PC-3 (cell line): ENCODE measurements at regions not wholly inside any gene's neighbourhood (a gene's known extent, or its start where the extent isn't known, plus 50 kb on each side); places are given as distances from the start of the nearest gene placed in this dataset.

Experiments used
- ATAC-seq: fragments of 200-7000 bp; cut with Tn5 transposase; 2 replicates; pipeline ENCODE4 v1.9.1; 2020; ENCODE audit warnings: mild to moderate bottlenecking, moderate library complexity
- BruUV-seq: library from RNA; stranded (reverse); fragments of 400-500 nt; replicated peaks from 2 replicates; lab custom pipeline; 2021; lab: Mats Ljungman, UMichigan
- CTCF ChIA-PET: fragments of 300-600 bp; sonication (Branson Sonifier 250); formaldehyde crosslinking; loops from one replicate; lab custom pipeline; 2022; ENCODE audit warnings: antibody characterized with exemption; lab: Charles Lee
- POLR2A ChIA-PET: fragments of 300-600 bp; sonication (Branson Sonifier 250); formaldehyde crosslinking; loops from one replicate; lab custom pipeline; 2022; ENCODE audit warnings: antibody characterized with exemption; ENCODE audit not compliant: unreplicated experiment; lab: Charles Lee
- DNase-seq: peaks from one replicate; pipeline ENCODE4 v3.0.0-alpha.2; 2015
- H2AFZ ChIP-seq: fragments of 300-600 bp; sonication (generic); 2 replicates; pipeline ENCODE4 v1.6.0; 2016; ENCODE audit warnings: antibody characterized with exemption, low read length
- H3F3A ChIP-seq: fragments of 300-600 bp; sonication (generic); one replicate; pipeline ENCODE4 v1.6.0; 2017; ENCODE audit warnings: antibody characterized with exemption, low read length, control low read depth, mild to moderate bottlenecking; ENCODE audit not compliant: unreplicated experiment
- H3K27ac ChIP-seq: fragments of 300-600 bp; sonication (generic); 2 replicates; pipeline ENCODE4 v1.5.1; 2016; ENCODE audit warnings: mild to moderate bottlenecking, low read length
- H3K27me3 ChIP-seq: fragments of 300-600 bp; sonication (generic); 2 replicates; pipeline ENCODE4 v1.6.1; 2016; ENCODE audit warnings: low read length, mixed read lengths
- H3K36me3 ChIP-seq: fragments of 300-600 bp; sonication (generic); 2 replicates; pipeline ENCODE4 v1.6.1; 2016; ENCODE audit warnings: low read depth, mixed run types, low read length, mixed read lengths
- H3K4me1 ChIP-seq: fragments of 300-600 bp; sonication (generic); 2 replicates; pipeline ENCODE4 v1.5.1; 2016; ENCODE audit warnings: low read length; ENCODE audit not compliant: insufficient read depth
- H3K4me2 ChIP-seq: fragments of 300-600 bp; sonication (generic); 2 replicates; pipeline ENCODE4 v1.6.0; 2016; ENCODE audit warnings: low read length
- H3K4me3 ChIP-seq: fragments of 300-600 bp; sonication (generic); 2 replicates; pipeline ENCODE4 v1.5.1; 2016; ENCODE audit warnings: mild to moderate bottlenecking, low read length, mixed read lengths
- H3K79me2 ChIP-seq: fragments of 300-600 bp; sonication (generic); 2 replicates; pipeline ENCODE4 v1.6.1; 2017; ENCODE audit warnings: low read length, mixed read lengths
- H3K9ac ChIP-seq: fragments of 300-600 bp; sonication (generic); 2 replicates; pipeline ENCODE4 v1.6.0; 2016; ENCODE audit warnings: mild to moderate bottlenecking, low read length
- H3K9me2 ChIP-seq: fragments of 300-600 bp; sonication (generic); replicated peaks from 2 replicates; pipeline ENCODE4 v1.6.1; 2016; ENCODE audit warnings: mixed run types, low read length, mixed read lengths
- H3K9me3 ChIP-seq: fragments of 300-600 bp; sonication (generic); 2 replicates; pipeline ENCODE4 v1.6.1; 2016; ENCODE audit warnings: low read length, mixed read lengths
- H4K20me1 ChIP-seq: fragments of 300-600 bp; sonication (generic); 2 replicates; pipeline ENCODE4 v1.6.1; 2016; ENCODE audit warnings: low read length, mixed read lengths
- CTCF ChIP-seq: fragments of 300-600 bp; sonication (generic); conservative IDR thresholded peaks from 2 replicates; pipeline ENCODE4 v1.5.1; 2017; ENCODE audit warnings: antibody characterized with exemption, low read depth, mild to moderate bottlenecking, low read length
- EZH2 ChIP-seq: fragments of 300-600 bp; sonication (generic); IDR thresholded peaks from one replicate; pipeline ENCODE4 v1.6.1; 2017; ENCODE audit warnings: antibody characterized with exemption, mild to moderate bottlenecking, low read length; ENCODE audit not compliant: unreplicated experiment
- EZH2phosphoT487 ChIP-seq: fragments of 300-600 bp; sonication (generic); IDR thresholded peaks from 2 replicates; pipeline ENCODE4 v1.6.1; 2018; ENCODE audit warnings: mild to moderate bottlenecking, antibody characterized with exemption, low read length, borderline replicate concordance
- intact Hi-C: fragments of 100-400 bp; cut with micrococcal nuclease; formaldehyde crosslinking; loops from 2 replicates; pipeline ENCODE4 v1.9.0; 2023

- POLR2A ChIA-PET, result no interaction called here
- intact Hi-C loops, result loop anchor here (2.0 to 10.0 kb wide), 3 partner anchors 244 to 634 kb away; no protein-coding TSS in a partner anchor
- Histone ChIP-seq H3K4me2 (no peak overlapping the region), H3K9ac (no peak overlapping the region), H3K4me3 (no peak overlapping the region), H3K9me2 (no peaks in the 10 kb centered on the region), H3K4me1 (no peaks in the 10 kb centered on the region), H4K20me1 (no peaks in the 10 kb centered on the region), H2AFZ (no peak overlapping the region), H3K27ac (no peak overlapping the region), H3K9me3 (no peaks in the 10 kb centered on the region), H3K79me2 (no peaks in the 10 kb centered on the region), H3K36me3 (no peaks in the 10 kb centered on the region), H3K27me3 (no peaks in the 10 kb centered on the region), H3F3A (no peaks in the 10 kb centered on the region)
- DNase-seq (no peak), ATAC-seq (peak; percentile 24; the same call in 1 of the 2 replicates)
- no TSS peak for BruUV-seq
- no peak for TF ChIP-seq CTCF
- TF ChIP-seq EZH2, result no peak
- TF ChIP-seq EZH2phosphoT487, result no peak
- CTCF ChIA-PET, result interaction anchor here (0.7 kb wide), 1 partner anchor 336 kb away, joined by 3 read pairs; no protein-coding TSS in a partner anchor
Measured at GRCh38 chr5:124410539-124411488, 335.6 kb downstream of the ZNF608 start.

- Histone ChIP-seq H3K79me2 (no peaks in the 10 kb centered on the region), H3K9ac (no peak overlapping the region), H3K9me2 (no peaks in the 10 kb centered on the region), H3K27me3 (no peaks in the 10 kb centered on the region), H3K36me3 (no peaks in the 10 kb centered on the region), H2AFZ (no peak overlapping the region), H3K27ac (no peak overlapping the region), H3K4me3 (no peak overlapping the region), H3K4me2 (no peak overlapping the region), H3K4me1 (no peaks in the 10 kb centered on the region), H3K9me3 (no peaks in the 10 kb centered on the region), H4K20me1 (no peaks in the 10 kb centered on the region), H3F3A (no peaks in the 10 kb centered on the region)
- CTCF ChIA-PET, result no interaction called here
- DNase-seq, result no peak
- POLR2A ChIA-PET, result no interaction called here
- BruUV-seq, result no TSS peak
- no peak for ATAC-seq
- intact Hi-C loops, result no loop called here
- TF ChIP-seq EZH2phosphoT487 (no peak), EZH2 (no peak), CTCF (no peak)
Measured at GRCh38 chr5:124408738-124409453, 337.5 kb downstream of the ZNF608 start.

GRCh38 chr5:124404796-124405195 is 341.6 kb downstream of the ZNF608 start:
- no peak overlapping the region for H3K4me3 ChIP-seq
- H3K27ac ChIP-seq, result no peak overlapping the region
- intact Hi-C loops, result no loop called here
- ChIA-PET CTCF (no interaction called here), POLR2A (no interaction called here)
- H3K9ac ChIP-seq, result no peak overlapping the region
- no peaks in the 10 kb centered on the region for H3K27me3 ChIP-seq
- H2AFZ ChIP-seq, result no peak overlapping the region
- H3F3A ChIP-seq, result no peaks in the 10 kb centered on the region
- no peaks in the 10 kb centered on the region for H3K9me3 ChIP-seq
- H4K20me1 ChIP-seq, result no peaks in the 10 kb centered on the region
- BruUV-seq, result no TSS peak
- ATAC-seq (no peak), DNase-seq (no peak)
- TF ChIP-seq EZH2phosphoT487, result no peak
- TF ChIP-seq CTCF, result no peak
- no peak for TF ChIP-seq EZH2
- no peaks in the 10 kb centered on the region for H3K79me2 ChIP-seq
- no peaks in the 10 kb centered on the region for H3K9me2 ChIP-seq
- H3K4me2 ChIP-seq, result no peak overlapping the region
- H3K4me1 ChIP-seq, result peaks cover 7% of the 10 kb centered on the region; the same call in 1 of the 2 replicates
- no peaks in the 10 kb centered on the region for H3K36me3 ChIP-seq
